HL-60 (cell line): ENCODE measurements at regions not wholly inside any gene's neighbourhood (a gene's known extent, or its start where the extent isn't known, plus 50 kb on each side); places are given as distances from the start of the nearest gene placed in this dataset.

Experiments used
- DNase-seq, 2 experiments: peaks; one replicate each; pipeline ENCODE4 v3.0.0-alpha.2; 2010 to 2020; ENCODE audit warnings: low read depth in 1 of 2, low spot score in 1 of 2
- H3K27ac ChIP-seq: fragments of 250-450 bp; sonication (Bioruptor Pico); replicated peaks from 2 replicates; pipeline ENCODE4 v1.5.1; 2020; ENCODE audit warnings: mild to moderate bottlenecking, moderate library complexity
- H3K27me3 ChIP-seq: fragments of 250-450 bp; sonication (Bioruptor Pico); 2 replicates; pipeline ENCODE4 v1.5.1; 2021; ENCODE audit warnings: mild to moderate bottlenecking, moderate library complexity; ENCODE audit not compliant: insufficient read depth, poor library complexity, severe bottlenecking
- H3K4me3 ChIP-seq: replicated peaks from 2 replicates; pipeline ENCODE4 v1.5.1; 2011; ENCODE audit warnings: mild to moderate bottlenecking, control low read depth, low read length; ENCODE audit not compliant: insufficient read depth
- GABPA ChIP-seq: IDR thresholded peaks from 2 replicates; pipeline ENCODE4 v1.6.1; 2012; ENCODE audit warnings: low read depth
- POLR2AphosphoS5 ChIP-seq: IDR thresholded peaks from 2 replicates; pipeline ENCODE4 v1.6.1; 2012; ENCODE audit warnings: low read depth
- REST ChIP-seq: IDR thresholded peaks from 2 replicates; pipeline ENCODE4 v1.6.1; 2012; ENCODE audit warnings: low read depth; ENCODE audit not compliant: insufficient replicate concordance
- SPI1 ChIP-seq: IDR thresholded peaks from 2 replicates; pipeline ENCODE4 v1.6.1; 2012; ENCODE audit warnings: low read depth, mild to moderate bottlenecking, borderline replicate concordance
- TF ChIP-seq, protein P1 (sequence below): IDR thresholded peaks from one replicate; pipeline ENCODE4 v1.5.1; 2011; ENCODE audit warnings: low read length, control low read depth, inconsistent platforms; ENCODE audit not compliant: insufficient read depth

DNA sequence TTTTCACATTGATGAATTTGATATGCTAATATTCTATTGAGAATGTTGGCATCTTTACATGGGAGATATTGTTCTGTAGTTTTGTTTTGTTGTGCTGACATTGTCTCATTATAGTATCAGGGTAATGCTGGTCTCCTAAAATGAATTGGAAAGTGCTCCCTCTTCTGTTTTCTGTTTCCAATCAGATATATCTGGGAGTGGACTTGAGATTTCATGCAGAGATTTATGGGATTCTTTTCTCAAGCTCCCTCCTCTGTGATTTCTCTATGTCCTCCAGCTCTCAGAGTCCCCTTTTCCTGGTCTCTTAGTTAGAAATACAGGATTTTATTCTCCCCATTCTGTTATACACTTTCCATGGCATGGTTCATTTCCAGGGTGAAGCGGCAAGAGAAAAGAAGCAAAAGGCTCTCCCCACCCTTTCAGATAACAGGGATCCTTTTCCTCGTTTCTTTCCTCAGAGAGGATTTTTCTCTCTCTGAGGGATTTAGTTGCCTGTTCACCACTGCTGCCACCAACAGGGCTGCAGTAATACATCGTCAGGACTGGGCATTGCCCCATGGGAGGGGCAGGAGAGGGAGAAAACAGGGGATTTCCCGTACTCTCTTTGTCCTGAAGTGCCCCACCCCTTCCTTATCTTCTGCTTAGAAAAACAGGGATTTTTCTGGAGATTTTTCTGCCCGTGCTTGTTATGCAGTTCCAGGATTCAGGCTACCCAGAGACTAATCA lies 59.3 kb upstream of the STMND1 start:
- no peaks in the 10 kb centered on the region for H3K27me3 ChIP-seq
- no peak for DNase-seq
- H3K27ac ChIP-seq = no peak overlapping the region
- H3K4me3 ChIP-seq = no peak overlapping the region
- TF ChIP-seq, protein P1, sequence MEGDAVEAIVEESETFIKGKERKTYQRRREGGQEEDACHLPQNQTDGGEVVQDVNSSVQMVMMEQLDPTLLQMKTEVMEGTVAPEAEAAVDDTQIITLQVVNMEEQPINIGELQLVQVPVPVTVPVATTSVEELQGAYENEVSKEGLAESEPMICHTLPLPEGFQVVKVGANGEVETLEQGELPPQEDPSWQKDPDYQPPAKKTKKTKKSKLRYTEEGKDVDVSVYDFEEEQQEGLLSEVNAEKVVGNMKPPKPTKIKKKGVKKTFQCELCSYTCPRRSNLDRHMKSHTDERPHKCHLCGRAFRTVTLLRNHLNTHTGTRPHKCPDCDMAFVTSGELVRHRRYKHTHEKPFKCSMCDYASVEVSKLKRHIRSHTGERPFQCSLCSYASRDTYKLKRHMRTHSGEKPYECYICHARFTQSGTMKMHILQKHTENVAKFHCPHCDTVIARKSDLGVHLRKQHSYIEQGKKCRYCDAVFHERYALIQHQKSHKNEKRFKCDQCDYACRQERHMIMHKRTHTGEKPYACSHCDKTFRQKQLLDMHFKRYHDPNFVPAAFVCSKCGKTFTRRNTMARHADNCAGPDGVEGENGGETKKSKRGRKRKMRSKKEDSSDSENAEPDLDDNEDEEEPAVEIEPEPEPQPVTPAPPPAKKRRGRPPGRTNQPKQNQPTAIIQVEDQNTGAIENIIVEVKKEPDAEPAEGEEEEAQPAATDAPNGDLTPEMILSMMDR = no peak
- TF ChIP-seq SPI1 (no peak), POLR2AphosphoS5 (no peak), REST (no peak), GABPA (no peak)

DNA sequence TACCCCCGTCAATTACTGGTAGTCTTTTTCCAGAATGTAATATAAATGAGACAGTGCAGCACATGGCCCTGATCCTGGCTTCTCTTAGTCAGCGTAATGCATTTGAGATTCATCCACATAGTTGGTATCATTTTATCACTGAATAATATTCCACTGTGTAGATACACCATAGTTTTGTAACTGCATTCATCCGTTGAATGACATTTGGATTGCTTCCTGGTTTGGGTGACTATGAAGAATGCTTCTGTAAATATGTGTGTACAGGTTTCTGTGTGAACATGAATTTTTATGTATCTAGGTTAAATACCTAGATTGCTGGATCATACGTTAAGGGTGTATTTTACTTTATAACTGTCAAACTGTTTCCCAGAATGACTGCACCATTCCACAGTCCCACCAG lies 62.6 kb upstream of the STMND1 start:
- TF ChIP-seq SPI1 (no peak), REST (no peak), GABPA (no peak), POLR2AphosphoS5 (no peak)

DNA sequence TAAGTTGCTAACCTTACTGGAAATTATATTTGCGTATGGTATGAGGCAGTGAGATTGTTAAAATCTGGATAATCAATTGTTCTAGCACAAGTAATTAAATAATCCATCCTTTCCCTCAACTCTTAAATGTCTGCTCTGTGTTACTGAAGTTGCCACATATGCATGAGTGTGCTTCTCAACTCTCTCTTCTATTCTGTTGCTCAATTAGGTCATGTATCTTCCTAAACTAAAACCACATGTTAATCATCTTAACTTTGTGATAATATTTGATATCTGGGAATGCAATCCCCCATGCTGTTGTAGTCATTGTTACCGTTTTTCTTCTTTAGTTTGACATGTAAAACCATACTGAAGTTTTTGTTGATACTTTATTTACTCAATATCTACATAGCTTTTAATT lies 63.5 kb upstream of the STMND1 start:
- no peaks in the 10 kb centered on the region for H3K27me3 ChIP-seq
- no peak overlapping the region for H3K27ac ChIP-seq
- no peak for TF ChIP-seq POLR2AphosphoS5
- TF ChIP-seq, protein P1 = no peak
- TF ChIP-seq REST = no peak
- TF ChIP-seq GABPA = no peak
- TF ChIP-seq SPI1 = no peak
- H3K4me3 ChIP-seq = no peak overlapping the region
- DNase-seq = no peak

More for the DNA sequence above, 62.6 kb upstream of the STMND1 start:
- Histone ChIP-seq H3K4me3 (no peak overlapping the region), H3K27ac (no peak overlapping the region), H3K27me3 (no peaks in the 10 kb centered on the region)
- DNase-seq = no peak
